ENCODE measurements at regions not wholly inside any gene's neighbourhood (a gene's known extent, or its start where the extent isn't known, plus 50 kb on each side); places are given as distances from the start of the nearest gene placed in this dataset.

DNA sequence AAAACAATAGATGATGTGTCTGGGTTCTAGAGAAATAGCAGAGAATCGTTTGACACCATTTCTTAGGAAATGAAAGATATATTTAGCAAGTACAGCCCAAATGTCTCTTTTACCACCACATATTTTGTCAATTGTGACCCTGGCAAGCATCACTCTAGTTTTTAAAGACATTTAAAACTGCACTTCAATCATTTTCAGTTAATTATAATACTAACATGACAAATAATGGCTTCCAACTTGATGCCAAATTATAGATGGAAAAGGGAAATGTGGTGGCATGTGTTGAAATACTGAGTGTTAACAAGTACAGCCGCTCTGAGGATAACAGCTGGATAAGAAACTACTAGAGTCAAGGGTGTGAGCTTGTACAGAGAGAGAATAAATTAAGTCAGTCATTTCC is 648.9 kb downstream of the FRK start:
- TF ChIP-seq, protein P1, sequence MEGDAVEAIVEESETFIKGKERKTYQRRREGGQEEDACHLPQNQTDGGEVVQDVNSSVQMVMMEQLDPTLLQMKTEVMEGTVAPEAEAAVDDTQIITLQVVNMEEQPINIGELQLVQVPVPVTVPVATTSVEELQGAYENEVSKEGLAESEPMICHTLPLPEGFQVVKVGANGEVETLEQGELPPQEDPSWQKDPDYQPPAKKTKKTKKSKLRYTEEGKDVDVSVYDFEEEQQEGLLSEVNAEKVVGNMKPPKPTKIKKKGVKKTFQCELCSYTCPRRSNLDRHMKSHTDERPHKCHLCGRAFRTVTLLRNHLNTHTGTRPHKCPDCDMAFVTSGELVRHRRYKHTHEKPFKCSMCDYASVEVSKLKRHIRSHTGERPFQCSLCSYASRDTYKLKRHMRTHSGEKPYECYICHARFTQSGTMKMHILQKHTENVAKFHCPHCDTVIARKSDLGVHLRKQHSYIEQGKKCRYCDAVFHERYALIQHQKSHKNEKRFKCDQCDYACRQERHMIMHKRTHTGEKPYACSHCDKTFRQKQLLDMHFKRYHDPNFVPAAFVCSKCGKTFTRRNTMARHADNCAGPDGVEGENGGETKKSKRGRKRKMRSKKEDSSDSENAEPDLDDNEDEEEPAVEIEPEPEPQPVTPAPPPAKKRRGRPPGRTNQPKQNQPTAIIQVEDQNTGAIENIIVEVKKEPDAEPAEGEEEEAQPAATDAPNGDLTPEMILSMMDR (IDR thresholded peaks at IDR 0.05; ENCODE audit: low read length, missing control alignments) = no peak
- no peak overlapping the region for H3K4me3 ChIP-seq (replicated peaks; ENCODE audit: low read depth, low read length)
- no peak for DNase-seq (ENCODE audit: low read depth)

DNA sequence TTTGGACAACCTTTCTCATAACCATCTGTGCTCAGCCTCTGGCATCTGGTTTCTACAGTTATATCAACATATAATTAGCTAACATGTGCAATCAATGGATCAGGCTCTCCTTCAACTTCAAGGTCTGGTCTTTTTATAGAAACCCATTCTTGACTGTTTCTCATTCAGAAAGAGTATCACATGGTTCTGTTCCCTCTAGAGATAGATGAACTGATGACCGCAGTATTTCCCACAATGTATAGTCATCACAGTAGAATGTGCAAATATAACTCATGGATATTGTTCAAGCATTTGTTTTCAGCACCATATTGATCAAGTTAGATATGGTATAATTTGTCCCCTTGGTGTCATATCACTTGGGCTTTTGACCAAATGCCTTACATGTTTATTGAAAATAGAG is 656.2 kb downstream of the FRK start:
- TF ChIP-seq, protein P1 (IDR thresholded peaks at IDR 0.05; ENCODE audit: low read length, missing control alignments) = no peak
- no peak overlapping the region for H3K4me3 ChIP-seq (replicated peaks; ENCODE audit: low read depth, low read length)
- no peak for DNase-seq (ENCODE audit: low read depth)

DNA sequence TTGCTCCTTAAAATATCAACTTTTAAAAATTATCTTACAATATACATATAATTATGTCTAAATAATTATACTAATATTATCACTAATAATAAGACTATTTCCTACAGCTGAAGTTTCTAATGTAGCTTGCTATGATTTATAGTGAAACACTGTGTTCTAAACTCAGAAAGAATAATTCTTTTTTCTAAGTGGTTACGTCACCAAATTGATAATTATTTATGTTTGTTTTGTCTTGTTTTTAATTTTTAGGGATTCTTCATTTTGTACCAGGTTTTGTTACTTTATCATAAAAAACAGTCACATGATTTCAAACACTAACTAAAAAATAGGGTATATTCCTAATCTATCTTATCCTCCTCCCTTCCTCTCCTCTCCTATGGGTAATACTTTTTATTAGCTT is 662.1 kb downstream of the FRK start:
- TF ChIP-seq, protein P1 (IDR thresholded peaks at IDR 0.05; ENCODE audit: low read length, missing control alignments) = no peak
- no peak for DNase-seq (ENCODE audit: low read depth)
- no peak overlapping the region for H3K4me3 ChIP-seq (replicated peaks; ENCODE audit: low read depth, low read length)

DNA sequence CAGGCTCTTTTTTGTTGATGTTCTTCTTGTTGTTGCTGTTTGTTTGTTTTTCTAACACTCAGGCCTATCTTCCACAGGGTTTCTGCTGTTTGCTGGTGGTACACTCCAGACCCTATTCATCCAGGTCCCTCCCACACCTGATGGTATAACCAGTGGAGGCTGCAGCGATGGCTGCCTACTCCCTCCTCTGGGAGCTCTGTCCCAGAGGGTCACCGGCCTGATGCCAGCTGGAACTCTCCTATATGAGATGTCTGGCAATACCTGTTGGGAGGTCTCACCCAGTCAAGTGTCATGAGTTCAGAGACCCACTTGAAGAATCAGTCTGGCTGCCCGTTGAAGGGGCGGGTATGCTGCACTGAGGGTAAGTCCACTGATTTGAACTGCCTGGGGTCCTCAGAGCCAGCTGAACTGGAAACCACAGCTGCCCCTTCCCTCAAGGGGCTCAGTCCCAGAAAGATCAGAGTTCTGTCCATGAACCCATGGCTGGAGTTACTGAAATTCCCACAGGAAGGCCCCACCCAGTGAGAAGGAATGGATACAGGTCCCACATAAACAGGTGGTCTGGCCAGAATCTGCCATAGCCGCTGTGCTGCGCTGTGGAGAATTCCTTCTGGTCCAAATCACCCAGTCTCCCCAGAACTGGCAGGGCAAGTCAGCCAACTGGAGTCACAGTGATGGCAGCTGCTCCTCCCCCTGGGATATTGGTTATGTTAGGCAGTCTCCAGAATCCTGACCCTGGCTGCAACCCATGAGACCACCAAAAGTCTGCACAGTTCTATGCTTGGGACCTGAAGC is 664.4 kb downstream of the FRK start:
- no peak overlapping the region for H3K4me3 ChIP-seq (replicated peaks; ENCODE audit: low read depth, low read length)
- no peak for DNase-seq (ENCODE audit: low read depth)
- TF ChIP-seq, protein P1 (IDR thresholded peaks at IDR 0.05; ENCODE audit: low read length, missing control alignments) = no peak

DNA sequence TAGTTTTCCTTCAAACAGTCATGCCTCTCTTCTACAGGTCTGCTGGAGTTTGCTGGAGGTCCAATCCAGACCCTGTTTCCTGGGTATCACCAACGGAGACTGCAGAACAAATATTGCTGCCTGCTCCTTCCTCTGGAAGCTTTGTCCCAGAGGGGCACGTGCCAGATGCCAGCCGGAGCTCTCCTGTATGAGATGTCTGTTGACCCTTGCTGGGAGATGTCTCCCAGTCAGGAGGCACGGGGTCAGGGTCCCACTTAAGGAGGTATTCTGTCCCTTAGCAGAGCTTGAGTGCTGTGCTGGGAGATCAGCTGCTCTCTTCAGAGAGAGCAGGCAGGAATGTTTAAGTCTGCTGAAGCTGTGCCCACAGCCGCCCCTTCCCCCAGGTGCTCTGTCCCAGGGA is 666.9 kb downstream of the FRK start:
- no peak for DNase-seq (ENCODE audit: low read depth)
- no peak overlapping the region for H3K4me3 ChIP-seq (replicated peaks; ENCODE audit: low read depth, low read length)
- TF ChIP-seq, protein P1 (IDR thresholded peaks at IDR 0.05; ENCODE audit: low read length, missing control alignments) = no peak

DNA sequence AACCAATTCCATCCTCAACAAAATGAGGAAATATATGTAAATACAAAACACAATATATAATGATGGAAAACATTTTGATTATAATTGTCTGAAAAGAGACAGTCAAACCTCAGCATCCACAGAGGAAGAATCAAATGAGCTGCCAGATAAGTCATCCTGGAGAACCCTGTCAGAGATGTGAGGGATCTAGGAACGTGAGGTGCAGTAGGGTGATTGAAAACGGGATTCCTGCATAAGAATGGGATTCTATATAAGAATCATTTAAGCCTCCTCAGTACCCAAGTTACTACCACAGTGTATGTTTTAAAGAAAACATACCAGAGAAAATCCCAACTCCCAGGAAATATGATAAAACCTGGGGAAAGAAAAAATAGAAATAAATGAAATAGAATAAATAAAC is 690.5 kb downstream of the FRK start:
- TF ChIP-seq, protein P1 (IDR thresholded peaks at IDR 0.05; ENCODE audit: low read length, missing control alignments) = no peak
- no peak overlapping the region for H3K4me3 ChIP-seq (replicated peaks; ENCODE audit: low read depth, low read length)
- no peak for DNase-seq (ENCODE audit: low read depth)

DNA sequence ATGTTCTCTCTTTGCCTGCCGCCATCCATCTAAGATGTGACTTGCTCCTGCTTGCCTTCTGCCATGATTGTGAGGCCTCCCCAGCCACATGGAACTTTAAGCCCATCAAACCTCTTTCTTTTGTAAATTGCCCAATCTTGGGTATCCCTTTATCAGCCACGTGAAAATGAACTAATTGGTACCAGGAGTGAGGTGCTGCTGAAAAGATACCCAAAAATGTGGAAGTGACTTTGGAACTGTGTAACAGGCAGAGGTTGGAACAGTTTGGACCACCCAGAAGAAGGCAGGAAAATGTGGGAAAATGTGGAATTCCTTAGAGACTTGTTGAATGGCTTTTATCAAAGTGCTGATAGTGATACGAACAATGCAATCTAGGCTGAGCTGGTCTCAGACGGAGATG is 694.9 kb downstream of the FRK start:
- no peak overlapping the region for H3K4me3 ChIP-seq (replicated peaks; ENCODE audit: low read depth, low read length)
- TF ChIP-seq, protein P1 (IDR thresholded peaks at IDR 0.05; ENCODE audit: low read length, missing control alignments) = no peak
- DNase-seq (ENCODE audit: low read depth) = no peak
